HG03103 (cell line): ENCODE measurements at regions not wholly inside any gene's neighbourhood (a gene's known extent, or its start where the extent isn't known, plus 50 kb on each side); places are given as distances from the start of the nearest gene placed in this dataset.

Source experiments
- ATAC-seq: cut with Tn5 transposase; IDR thresholded peaks from one replicate; pipeline ENCODE4 v1.9.1; 2021; ENCODE audit warnings: low read depth; ENCODE audit not compliant: unreplicated experiment

DNA sequence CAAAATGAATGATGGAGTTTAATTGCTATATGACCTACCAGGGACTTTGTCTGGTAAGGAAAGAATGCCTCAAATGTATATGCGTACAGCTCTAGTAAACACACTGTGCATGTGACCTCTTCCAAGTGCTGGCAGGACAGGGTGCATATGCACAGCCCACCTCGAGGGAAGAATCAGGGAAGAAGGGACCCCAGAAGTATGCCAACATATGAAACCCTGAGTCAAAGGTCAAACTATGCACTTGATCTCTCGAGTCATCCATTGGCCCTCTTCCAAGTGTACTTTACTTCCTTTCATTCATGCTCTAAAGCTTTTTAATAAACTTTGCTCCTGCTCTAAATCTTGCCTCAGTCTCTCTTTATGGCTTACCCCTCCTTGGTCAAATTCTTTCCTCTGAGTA is 804.6 kb upstream of the COX7C start:
- no peak for ATAC-seq

DNA sequence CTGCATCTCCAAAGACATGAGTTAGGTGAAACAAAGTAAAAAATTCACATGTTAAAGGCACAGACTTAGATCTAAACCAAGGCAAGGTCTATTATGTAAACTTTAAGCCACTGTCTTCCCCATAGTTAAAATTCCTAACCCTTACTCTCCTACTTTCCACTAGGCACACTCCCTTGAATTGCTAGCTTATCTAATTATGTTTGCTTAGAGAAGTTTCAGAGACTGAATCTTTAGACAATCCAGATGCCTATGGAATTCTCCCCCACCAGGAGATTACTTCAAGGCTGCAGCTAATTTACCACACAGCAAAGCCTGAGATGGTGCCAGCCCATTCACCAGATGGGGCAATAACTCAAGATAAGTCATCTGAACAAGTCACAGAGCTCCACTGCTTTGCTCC is 803.1 kb upstream of the COX7C start:
- ATAC-seq: no peak

DNA sequence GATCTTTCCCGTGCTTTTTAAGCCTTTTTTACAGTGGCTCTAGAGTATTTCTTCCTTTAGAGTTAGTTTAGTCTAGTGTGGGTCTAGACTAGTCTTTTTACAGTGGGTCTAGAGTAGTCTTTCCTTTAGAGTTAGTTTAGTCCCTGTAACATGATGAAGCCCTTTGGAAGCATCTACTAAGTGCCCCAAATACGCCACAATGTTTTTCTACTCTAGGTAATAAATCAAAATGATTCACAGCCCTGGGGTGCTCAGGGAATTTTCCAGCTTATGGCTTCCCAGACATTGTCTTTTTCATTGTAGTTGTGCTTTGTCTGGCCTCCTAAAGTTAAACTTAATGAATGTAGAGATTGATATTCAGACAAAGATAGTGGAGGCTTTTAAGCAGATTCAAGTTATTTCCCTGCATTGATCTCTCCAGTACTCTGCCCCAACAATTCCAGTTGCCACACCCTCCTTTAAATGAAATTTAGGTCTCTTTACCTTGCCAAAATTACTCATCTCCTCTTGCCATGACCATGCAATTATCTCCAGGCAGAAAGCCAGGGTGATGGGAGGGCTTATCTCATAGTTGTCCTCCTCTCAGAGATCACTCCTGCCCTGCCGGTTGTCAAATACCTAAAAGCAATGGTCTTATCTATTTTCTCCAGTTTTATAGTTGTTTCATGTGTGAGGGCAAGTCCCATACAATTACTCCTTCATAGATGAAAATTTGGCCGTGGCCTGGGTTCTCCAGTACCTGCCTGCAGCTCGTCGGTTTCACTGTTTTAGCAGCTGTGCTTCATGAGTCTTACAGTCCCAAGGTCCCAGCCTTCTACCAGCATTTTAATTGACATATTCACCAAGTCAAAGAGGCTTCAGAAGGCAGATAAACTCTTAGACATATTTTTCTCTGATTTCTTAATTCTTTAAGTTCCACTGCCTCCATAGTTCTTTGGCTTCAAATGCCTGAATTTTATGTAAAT is 794.0 kb upstream of the COX7C start:
- ATAC-seq: no peak

DNA sequence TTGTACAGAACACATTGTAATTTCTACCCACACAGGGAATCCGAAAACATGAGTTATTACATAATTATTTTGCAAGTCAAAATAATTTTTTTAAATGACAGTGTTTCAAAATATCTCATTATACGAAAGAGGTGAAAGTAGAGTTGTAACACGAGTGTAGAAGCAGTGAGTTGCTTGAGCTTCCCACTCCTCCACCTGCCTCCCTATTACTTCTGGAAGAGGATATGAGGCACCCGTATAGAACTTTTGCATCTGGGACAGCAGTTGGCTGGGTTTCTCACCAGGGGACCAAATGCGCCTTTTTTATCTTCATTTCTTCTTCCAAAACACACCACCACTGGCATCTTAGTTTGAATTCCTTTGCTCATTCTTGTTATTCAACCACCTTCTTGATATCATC is 779.0 kb upstream of the COX7C start:
- ATAC-seq: no peak

DNA sequence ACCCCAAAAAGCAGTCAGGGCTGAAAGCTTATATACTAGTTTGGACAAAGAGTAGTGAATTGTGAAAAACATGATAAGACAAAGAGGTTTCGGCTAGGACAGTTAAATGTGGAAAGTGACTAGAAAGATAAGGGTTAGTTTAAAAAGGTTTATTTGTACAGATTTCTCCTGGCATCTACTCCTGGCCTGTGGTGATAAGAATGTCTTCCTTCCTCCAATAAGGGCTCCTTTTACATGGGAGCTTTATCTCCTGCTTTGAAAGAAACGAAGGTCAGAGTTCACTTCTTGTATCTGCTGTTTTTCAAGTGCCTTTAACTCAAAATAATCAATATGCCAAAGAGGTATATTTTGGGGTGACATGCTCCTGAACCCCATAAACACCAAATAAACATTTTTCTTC is 776.1 kb upstream of the COX7C start:
- no peak for ATAC-seq

DNA sequence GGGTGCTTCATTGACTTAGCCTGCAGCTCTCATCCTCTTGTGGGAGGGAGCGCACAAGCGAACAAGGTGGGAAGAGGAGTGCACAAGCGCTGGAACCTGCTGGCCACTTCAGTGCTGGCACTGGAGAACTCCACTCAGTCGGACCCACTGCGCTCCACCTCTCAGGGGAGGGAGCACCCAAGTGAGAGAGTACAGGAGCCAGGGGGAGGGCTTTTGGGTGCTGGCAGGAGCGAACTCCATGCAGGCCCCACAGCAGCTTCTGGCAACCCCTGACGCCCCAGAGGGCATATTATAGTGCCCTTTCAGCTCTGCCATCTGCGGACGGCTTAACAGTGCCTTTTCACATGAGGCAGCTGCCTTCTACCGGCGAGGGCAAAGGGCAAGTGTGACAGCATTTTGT is 774.2 kb upstream of the COX7C start:
- no peak for ATAC-seq

DNA sequence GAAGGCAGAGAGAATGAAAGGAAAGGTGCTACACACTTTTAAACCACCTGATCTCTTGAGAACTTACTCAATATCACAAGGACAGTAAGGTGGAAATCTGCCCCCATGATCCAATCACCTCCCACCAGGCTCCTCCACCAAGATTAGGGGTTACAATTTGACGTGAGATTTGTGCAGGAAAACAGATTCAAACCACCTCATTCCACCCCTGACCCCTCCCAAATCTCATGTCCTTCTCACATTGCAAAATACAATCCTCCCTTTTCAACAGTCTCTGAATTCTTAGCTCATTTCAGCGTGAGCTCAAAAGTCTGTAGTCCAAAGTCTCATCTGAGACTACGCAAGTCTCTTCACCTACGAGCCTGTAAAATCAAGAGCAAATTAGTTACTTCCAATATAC is 768.3 kb upstream of the COX7C start:
- ATAC-seq: no peak

GRCh38 chr5:85865296-85865695 is 752.4 kb upstream of the COX7C start:
- ATAC-seq: no peak

- no peak for ATAC-seq
These were observed 749.7 kb upstream of the COX7C start for GRCh38 chr5:85868070-85868469.

DNA sequence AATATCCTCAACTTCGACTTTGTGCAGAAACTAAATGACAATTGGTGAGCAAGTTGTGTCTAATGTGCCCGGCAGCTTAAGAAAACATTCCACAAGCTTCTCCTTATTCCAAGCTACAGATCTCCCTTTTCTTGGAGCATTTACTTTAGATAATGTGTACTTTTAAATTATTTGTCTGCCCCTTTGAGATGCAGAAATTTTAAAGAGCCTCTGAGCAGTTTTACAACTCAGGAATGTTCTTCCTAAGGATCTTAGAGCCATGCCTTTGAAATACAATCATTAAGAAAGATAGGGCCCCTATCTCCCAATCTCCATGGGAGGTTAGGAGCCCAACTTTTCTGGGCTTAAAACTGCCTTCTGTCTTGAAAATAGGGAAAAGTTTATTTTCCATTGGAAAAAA is 723.7 kb upstream of the COX7C start:
- no peak for ATAC-seq

DNA sequence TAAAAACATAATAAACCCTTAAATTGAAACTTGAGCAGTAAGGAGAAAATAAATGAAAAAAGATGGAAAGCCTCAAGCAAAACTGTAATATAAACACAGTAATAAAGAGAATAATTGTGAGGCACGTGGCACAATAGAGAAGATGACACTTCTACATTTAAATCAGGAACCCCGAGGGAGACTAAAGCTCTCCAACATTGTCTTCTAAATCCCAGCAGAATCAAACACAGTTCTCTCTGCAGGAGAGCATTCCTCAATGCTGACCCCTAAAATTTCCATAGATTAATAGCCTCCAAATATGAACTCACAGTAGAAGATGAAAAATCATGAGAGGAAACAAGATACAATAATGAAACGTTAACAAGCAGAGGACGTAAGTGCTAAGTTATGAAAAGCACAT is 721.2 kb upstream of the COX7C start:
- ATAC-seq: no peak

GRCh38 chr5:85906460-85906859 is 711.3 kb upstream of the COX7C start:
- ATAC-seq: no peak

GRCh38 chr5:85910335-85910734 is 707.4 kb upstream of the COX7C start:
- ATAC-seq: no peak

GRCh38 chr5:85920984-85921383 is 696.8 kb upstream of the COX7C start:
- ATAC-seq: no peak

GRCh38 chr5:85921590-85921989 is 696.2 kb upstream of the COX7C start:
- ATAC-seq: no peak

DNA sequence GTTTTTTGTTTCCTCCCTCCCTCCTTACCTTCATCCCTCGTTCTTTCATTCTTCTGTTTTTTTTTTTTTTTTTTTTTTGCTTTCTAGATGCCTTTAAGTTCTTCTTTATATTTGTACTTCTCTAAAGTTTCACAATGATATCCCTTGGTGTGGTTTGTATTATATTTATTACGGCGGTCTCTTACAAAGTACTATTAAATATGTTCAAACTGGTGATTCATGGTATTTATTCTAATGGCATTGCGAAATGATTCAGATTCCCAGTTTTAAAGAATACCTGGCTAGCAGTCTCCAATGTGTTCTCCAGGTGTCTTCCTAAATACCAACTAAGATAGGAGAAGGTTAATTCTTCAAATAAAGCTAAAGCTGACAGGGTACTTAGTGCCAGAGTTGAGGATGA is 690.1 kb upstream of the COX7C start:
- no peak for ATAC-seq

GRCh38 chr5:85929713-85930112 is 688.0 kb upstream of the COX7C start:
- ATAC-seq: no peak

GRCh38 chr5:85931220-85931619 is 686.5 kb upstream of the COX7C start:
- ATAC-seq: no peak

DNA sequence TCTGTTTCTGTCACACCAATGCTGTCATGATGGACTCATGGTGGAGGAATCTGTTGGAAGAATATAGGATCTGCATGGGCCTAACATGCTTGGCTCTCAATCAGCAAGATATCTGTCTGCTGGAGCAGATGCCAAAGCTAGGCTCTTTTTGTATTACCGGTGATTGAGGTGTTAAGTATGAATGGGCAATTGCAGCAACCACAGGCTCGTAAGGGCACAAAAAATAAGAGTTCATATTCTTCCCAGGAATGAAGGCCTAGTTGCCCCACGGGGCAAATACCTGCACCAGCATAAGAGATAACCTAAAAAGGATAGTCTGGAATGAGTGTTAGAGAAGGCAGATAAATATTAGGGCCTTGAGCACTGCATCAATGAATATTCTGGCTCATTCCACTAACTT is 679.5 kb upstream of the COX7C start:
- ATAC-seq: no peak

GRCh38 chr5:85951707-85952210 is 666.0 kb upstream of the COX7C start:
- no peak for ATAC-seq

GRCh38 chr5:85952680-85953079 is 665.1 kb upstream of the COX7C start:
- ATAC-seq: no peak

- no peak for ATAC-seq
These were observed 650.1 kb upstream of the COX7C start for GRCh38 chr5:85967681-85968080.
